DMS79 treated with DMSO at 0.1 percent for 48 hours (cell line): ENCODE measurements at regions not wholly inside any gene's neighbourhood (a gene's known extent, or its start where the extent isn't known, plus 50 kb on each side); places are given as distances from the start of the nearest gene placed in this dataset.

Experiments
- DNase-seq: peaks from one replicate; lab custom pipeline; 2025; lab: John Stamatoyannopoulos, UW

GRCh38 chr20:50242548-50242862 is 51.9 kb downstream of the CEBPB start:
- DNase-seq, result no peak

- no peak for DNase-seq
Observed at GRCh38 chr20:50242863-50243609, 52.4 kb downstream of the CEBPB start.

- no peak for DNase-seq
Observed at GRCh38 chr20:50243610-50244351, 53.2 kb downstream of the CEBPB start.

- no peak for DNase-seq
Observed at GRCh38 chr20:50244352-50245149, 53.9 kb downstream of the CEBPB start.

- no peak for DNase-seq
Observed at GRCh38 chr20:50245498-50246366, 55.1 kb downstream of the CEBPB start.

GRCh38 chr20:50246367-50247195 is 56.0 kb downstream of the CEBPB start:
- DNase-seq, result no peak

GRCh38 chr20:50247196-50248094 is 56.8 kb downstream of the CEBPB start:
- DNase-seq, result no peak

- no peak for DNase-seq
Observed at GRCh38 chr20:50248104-50248641, 57.5 kb downstream of the CEBPB start.

- no peak for DNase-seq
Observed at GRCh38 chr20:50249447-50250388, 59.1 kb downstream of the CEBPB start.

- DNase-seq, result no peak
Observed at GRCh38 chr20:50250679-50251382, 60.2 kb downstream of the CEBPB start.

- DNase-seq, result no peak
Observed at GRCh38 chr20:50251383-50251748, 60.7 kb downstream of the CEBPB start.

- DNase-seq, result no peak
Observed at GRCh38 chr20:50251992-50252511, 61.4 kb downstream of the CEBPB start.

GRCh38 chr20:50252701-50253100 is 62.1 kb downstream of the CEBPB start:
- no peak for DNase-seq

GRCh38 chr20:50253101-50253500 is 62.5 kb downstream of the CEBPB start:
- DNase-seq, result no peak

GRCh38 chr20:50254466-50255079 is 63.9 kb downstream of the CEBPB start:
- no peak for DNase-seq

GRCh38 chr20:50256577-50256976 is 65.9 kb downstream of the CEBPB start:
- no peak for DNase-seq

- DNase-seq, result no peak
Observed at GRCh38 chr20:50257860-50258259, 67.2 kb downstream of the CEBPB start.
